WTC11 (cell line): ENCODE measurements at regions not wholly inside any gene's neighbourhood (a gene's known extent, or its start where the extent isn't known, plus 50 kb on each side); places are given as distances from the start of the nearest gene placed in this dataset.

Experiments
- ATAC-seq: fragments of 200-7000 bp; cut with Tn5 transposase; 2 replicates; pipeline ENCODE4 v1.10.0; 2021; ENCODE audit warnings: mild to moderate bottlenecking, moderate library complexity
- CTCF ChIA-PET: fragments of 300-600 bp; sonication (Branson Sonifier 250); formaldehyde crosslinking; loops from one replicate; lab custom pipeline; 2021; ENCODE audit warnings: antibody characterized with exemption; lab: Charles Lee
- POLR2A ChIA-PET: fragments of 350-600 bp; sonication (Branson Sonifier 250); formaldehyde crosslinking; loops from one replicate; lab custom pipeline; 2021; ENCODE audit warnings: antibody characterized with exemption; lab: Charles Lee
- DNase-seq: peaks from one replicate; pipeline ENCODE4 v3.0.0; 2021; ENCODE audit warnings: low spot score
- H3K27ac Mint-ChIP-seq: 2 replicates; pipeline ENCODE4 v1.8.0; 2021; ENCODE audit warnings: mixed read lengths
- H3K27me3 Mint-ChIP-seq: 2 replicates; pipeline ENCODE4 v1.8.0; 2021; ENCODE audit warnings: low read depth, mild to moderate bottlenecking, moderate library complexity, mixed read lengths
- H3K36me3 Mint-ChIP-seq: 2 replicates; pipeline ENCODE4 v1.8.0; 2021; ENCODE audit warnings: mixed read lengths
- H3K4me1 Mint-ChIP-seq: 2 replicates; pipeline ENCODE4 v1.8.0; 2022; ENCODE audit warnings: mixed read lengths
- H3K4me3 Mint-ChIP-seq: 2 replicates; pipeline ENCODE4 v1.8.0; 2021; ENCODE audit warnings: mild to moderate bottlenecking, moderate library complexity, mixed read lengths
- H3K9me3 Mint-ChIP-seq: 2 replicates; pipeline ENCODE4 v1.8.0; 2021; ENCODE audit warnings: mixed read lengths
- ATF1 ChIP-seq: sonication (generic); formaldehyde crosslinking; IDR thresholded peaks from 2 replicates; pipeline ENCODE4 v1.8.1; 2023; ENCODE audit warnings: mild to moderate bottlenecking, moderate library complexity, missing genetic modification reagents
- CBFB ChIP-seq: sonication (generic); formaldehyde crosslinking; IDR thresholded peaks from 2 replicates; pipeline ENCODE4 v1.8.1; 2022; ENCODE audit warnings: mild to moderate bottlenecking, low read depth, missing genetic modification reagents
- ELF4 ChIP-seq: sonication (generic); formaldehyde crosslinking; IDR thresholded peaks from 2 replicates; pipeline ENCODE4 v1.8.1; 2022; ENCODE audit warnings: low read depth, mild to moderate bottlenecking, moderate library complexity, missing genetic modification reagents
- EMX1 ChIP-seq: fragments of 250-450 bp; sonication (Bioruptor Pico); IDR thresholded peaks from 2 replicates; pipeline ENCODE4 v1.8.0; 2021; ENCODE audit warnings: mild to moderate bottlenecking
- FOXJ3 ChIP-seq: sonication (generic); formaldehyde crosslinking; IDR thresholded peaks from 2 replicates; pipeline ENCODE4 v1.9.0; 2021; ENCODE audit warnings: missing genetic modification reagents, mild to moderate bottlenecking, borderline replicate concordance
- GTF2I ChIP-seq: fragments of 250-450 bp; sonication (Bioruptor Pico); conservative IDR thresholded peaks from 2 replicates; pipeline ENCODE4 v1.4.0; 2021; ENCODE audit warnings: mild to moderate bottlenecking
- IRF1 ChIP-seq: sonication (generic); formaldehyde crosslinking; IDR thresholded peaks from 2 replicates; pipeline ENCODE4 v1.8.0; 2023; ENCODE audit warnings: missing genetic modification reagents
- MYBL2 ChIP-seq: sonication (generic); formaldehyde crosslinking; IDR thresholded peaks from 2 replicates; pipeline ENCODE4 v1.8.1; 2023; ENCODE audit warnings: mild to moderate bottlenecking, moderate library complexity, missing genetic modification reagents
- RORB ChIP-seq: fragments of 250-450 bp; sonication (Bioruptor Pico); IDR thresholded peaks from 2 replicates; pipeline ENCODE4 v1.9.0; 2021; ENCODE audit warnings: mild to moderate bottlenecking
- SP1 ChIP-seq: sonication (generic); formaldehyde crosslinking; conservative IDR thresholded peaks from 2 replicates; pipeline ENCODE4 v1.8.1; 2022; ENCODE audit warnings: missing genetic modification reagents
- TCF7 ChIP-seq: sonication (generic); formaldehyde crosslinking; IDR thresholded peaks from 2 replicates; pipeline ENCODE4 v1.8.0; 2022; ENCODE audit warnings: mild to moderate bottlenecking, low read depth, missing genetic modification reagents, moderate library complexity
- TEAD1 ChIP-seq: sonication (generic); formaldehyde crosslinking; IDR thresholded peaks from 2 replicates; pipeline ENCODE4 v1.8.0; 2022; ENCODE audit warnings: mild to moderate bottlenecking, missing genetic modification reagents
- TP53 ChIP-seq: sonication (generic); formaldehyde crosslinking; IDR thresholded peaks from 2 replicates; pipeline ENCODE4 v1.8.1; 2023; ENCODE audit warnings: mild to moderate bottlenecking, missing genetic modification reagents
- ZNF121 ChIP-seq: sonication (generic); formaldehyde crosslinking; IDR thresholded peaks from 2 replicates; pipeline ENCODE4 v1.8.0; 2023; ENCODE audit warnings: missing genetic modification reagents
- ZNF317 ChIP-seq: sonication (generic); formaldehyde crosslinking; IDR thresholded peaks from 2 replicates; pipeline ENCODE4 v1.8.1; 2023; ENCODE audit warnings: low read depth, mild to moderate bottlenecking, moderate library complexity, missing genetic modification reagents, borderline replicate concordance
- TF ChIP-seq, protein P1 (sequence below): sonication (generic); formaldehyde crosslinking; IDR thresholded peaks from 2 replicates; pipeline ENCODE4 v1.8.1; 2022; ENCODE audit warnings: low read depth, mild to moderate bottlenecking, moderate library complexity, missing genetic modification reagents, borderline replicate concordance
- TF ChIP-seq, protein P2 (sequence below): sonication (generic); formaldehyde crosslinking; IDR thresholded peaks from 2 replicates; pipeline ENCODE4 v1.8.1; 2023; ENCODE audit warnings: mild to moderate bottlenecking, missing genetic modification reagents
- TF ChIP-seq, protein P3 (sequence below): sonication (generic); formaldehyde crosslinking; IDR thresholded peaks from 2 replicates; pipeline ENCODE4 v1.8.0; 2022; ENCODE audit warnings: mild to moderate bottlenecking, missing genetic modification reagents
- TF ChIP-seq, protein P4 (sequence below): sonication (generic); formaldehyde crosslinking; IDR thresholded peaks from 2 replicates; pipeline ENCODE4 v1.8.1; 2023; ENCODE audit warnings: mild to moderate bottlenecking, missing genetic modification reagents, moderate library complexity

DNA sequence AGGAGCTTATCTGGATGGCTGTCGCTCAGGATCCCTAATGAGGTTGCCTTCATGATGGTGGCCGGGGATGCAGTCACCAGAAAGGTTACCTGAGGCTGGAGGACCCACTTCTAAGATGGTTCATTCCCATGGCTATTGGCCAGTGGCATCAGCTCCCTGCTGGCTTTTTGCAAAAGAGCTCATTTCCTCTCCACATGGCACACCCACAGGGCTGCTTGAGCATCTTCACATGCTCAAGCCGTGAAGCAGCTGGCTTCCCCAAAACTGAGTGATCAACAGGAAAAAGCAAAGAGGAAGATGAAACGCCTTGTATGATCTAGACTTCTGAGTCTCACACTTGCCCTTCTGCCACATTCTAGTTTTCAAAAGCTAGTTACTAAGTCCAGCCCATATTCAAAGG lies 124.6 kb upstream of the CXADR start (continued):
- TF ChIP-seq ELF4 (CRISPR knock-in tag) (no peak), IRF1 (no peak), TEAD1 (CRISPR knock-in tag) (no peak), TP53 (no peak), ATF1 (no peak)

GRCh38 chr21:17389311-17389710 lies 123.5 kb upstream of the CXADR start:
- H3K36me3 Mint-ChIP-seq, result 0 out of 2 replicates have a peak, but pooled peaks cover 2% of the 10 kb centered on the region
- peaks cover 3% of the 10 kb centered on the region for H3K9me3 Mint-ChIP-seq
- H3K4me3 Mint-ChIP-seq, result no peak overlapping the region
- H3K4me1 Mint-ChIP-seq, result peaks cover 18% of the 10 kb centered on the region
- TF ChIP-seq ZNF317 (CRISPR knock-in tag) (no peak), ZNF121 (no peak), GTF2I (no peak), CBFB (CRISPR knock-in tag) (no peak), TCF7 (no peak), RORB (CRISPR knock-in tag) (no peak), EMX1 (no peak), MYBL2 (no peak)
- TF ChIP-seq, protein P1, sequence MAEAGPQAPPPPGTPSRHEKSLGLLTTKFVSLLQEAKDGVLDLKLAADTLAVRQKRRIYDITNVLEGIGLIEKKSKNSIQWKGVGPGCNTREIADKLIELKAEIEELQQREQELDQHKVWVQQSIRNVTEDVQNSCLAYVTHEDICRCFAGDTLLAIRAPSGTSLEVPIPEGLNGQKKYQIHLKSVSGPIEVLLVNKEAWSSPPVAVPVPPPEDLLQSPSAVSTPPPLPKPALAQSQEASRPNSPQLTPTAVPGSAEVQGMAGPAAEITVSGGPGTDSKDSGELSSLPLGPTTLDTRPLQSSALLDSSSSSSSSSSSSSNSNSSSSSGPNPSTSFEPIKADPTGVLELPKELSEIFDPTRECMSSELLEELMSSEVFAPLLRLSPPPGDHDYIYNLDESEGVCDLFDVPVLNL (CRISPR knock-in tag), result no peak
- TF ChIP-seq, protein P2, sequence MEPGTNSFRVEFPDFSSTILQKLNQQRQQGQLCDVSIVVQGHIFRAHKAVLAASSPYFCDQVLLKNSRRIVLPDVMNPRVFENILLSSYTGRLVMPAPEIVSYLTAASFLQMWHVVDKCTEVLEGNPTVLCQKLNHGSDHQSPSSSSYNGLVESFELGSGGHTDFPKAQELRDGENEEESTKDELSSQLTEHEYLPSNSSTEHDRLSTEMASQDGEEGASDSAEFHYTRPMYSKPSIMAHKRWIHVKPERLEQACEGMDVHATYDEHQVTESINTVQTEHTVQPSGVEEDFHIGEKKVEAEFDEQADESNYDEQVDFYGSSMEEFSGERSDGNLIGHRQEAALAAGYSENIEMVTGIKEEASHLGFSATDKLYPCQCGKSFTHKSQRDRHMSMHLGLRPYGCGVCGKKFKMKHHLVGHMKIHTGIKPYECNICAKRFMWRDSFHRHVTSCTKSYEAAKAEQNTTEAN (CRISPR knock-in tag), result no peak
- TF ChIP-seq, protein P3, sequence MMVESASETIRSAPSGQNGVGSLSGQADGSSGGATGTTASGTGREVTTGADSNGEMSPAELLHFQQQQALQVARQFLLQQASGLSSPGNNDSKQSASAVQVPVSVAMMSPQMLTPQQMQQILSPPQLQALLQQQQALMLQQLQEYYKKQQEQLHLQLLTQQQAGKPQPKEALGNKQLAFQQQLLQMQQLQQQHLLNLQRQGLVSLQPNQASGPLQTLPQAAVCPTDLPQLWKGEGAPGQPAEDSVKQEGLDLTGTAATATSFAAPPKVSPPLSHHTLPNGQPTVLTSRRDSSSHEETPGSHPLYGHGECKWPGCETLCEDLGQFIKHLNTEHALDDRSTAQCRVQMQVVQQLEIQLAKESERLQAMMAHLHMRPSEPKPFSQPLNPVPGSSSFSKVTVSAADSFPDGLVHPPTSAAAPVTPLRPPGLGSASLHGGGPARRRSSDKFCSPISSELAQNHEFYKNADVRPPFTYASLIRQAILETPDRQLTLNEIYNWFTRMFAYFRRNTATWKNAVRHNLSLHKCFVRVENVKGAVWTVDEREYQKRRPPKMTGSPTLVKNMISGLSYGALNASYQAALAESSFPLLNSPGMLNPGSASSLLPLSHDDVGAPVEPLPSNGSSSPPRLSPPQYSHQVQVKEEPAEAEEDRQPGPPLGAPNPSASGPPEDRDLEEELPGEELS (CRISPR knock-in tag), result no peak
- TF ChIP-seq, all 79 proteins: peak for 0
- ChIA-PET CTCF (interaction anchor here (3.9 kb wide), 1 partner anchor 166 kb away, joined by 71 read pairs; no protein-coding TSS in a partner anchor), POLR2A (no interaction called here)
- Mint-ChIP-seq H3K27ac (no peak overlapping the region), H3K27me3 (no peaks in the 10 kb centered on the region)
- no peak for ATAC-seq
- no peak for DNase-seq

DNA sequence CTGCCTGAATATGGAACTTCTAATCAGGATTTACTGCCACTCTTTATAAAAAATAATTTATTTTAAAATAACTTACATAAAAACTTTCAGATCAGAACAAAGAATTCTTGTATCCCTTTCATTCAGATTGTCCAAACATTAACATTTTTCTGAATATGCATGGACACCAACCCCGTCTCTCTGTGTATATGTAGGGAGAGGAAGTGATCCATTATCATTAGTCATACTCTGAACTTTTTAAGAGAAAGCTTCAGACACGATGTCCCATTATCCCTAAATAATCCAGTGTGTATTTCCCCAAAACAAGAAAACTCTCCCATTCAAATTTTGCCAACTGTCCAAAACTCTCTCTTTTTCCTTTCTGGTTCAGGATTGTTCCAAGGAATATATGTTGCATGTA lies 122.3 kb upstream of the CXADR start:
- POLR2A ChIA-PET, result no interaction called here
- CTCF ChIA-PET, result interaction anchor here (1.6 kb wide), 1 partner anchor 164 kb away, joined by 6 read pairs; no protein-coding TSS in a partner anchor
- H3K27me3 Mint-ChIP-seq, result no peaks in the 10 kb centered on the region
- H3K9me3 Mint-ChIP-seq, result no peaks in the 10 kb centered on the region
- no peaks in the 10 kb centered on the region for H3K36me3 Mint-ChIP-seq
- ATAC-seq (no peak), DNase-seq (no peak)
- no peak overlapping the region for H3K27ac Mint-ChIP-seq
- H3K4me3 Mint-ChIP-seq, result no peak overlapping the region
- no peak for TF ChIP-seq SP1 (CRISPR knock-in tag)
- no peak for TF ChIP-seq ATF1
- no peak for TF ChIP-seq RORB (CRISPR knock-in tag)
- no peak for TF ChIP-seq FOXJ3 (CRISPR knock-in tag)
- H3K4me1 Mint-ChIP-seq, result peaks cover 18% of the 10 kb centered on the region

DNA sequence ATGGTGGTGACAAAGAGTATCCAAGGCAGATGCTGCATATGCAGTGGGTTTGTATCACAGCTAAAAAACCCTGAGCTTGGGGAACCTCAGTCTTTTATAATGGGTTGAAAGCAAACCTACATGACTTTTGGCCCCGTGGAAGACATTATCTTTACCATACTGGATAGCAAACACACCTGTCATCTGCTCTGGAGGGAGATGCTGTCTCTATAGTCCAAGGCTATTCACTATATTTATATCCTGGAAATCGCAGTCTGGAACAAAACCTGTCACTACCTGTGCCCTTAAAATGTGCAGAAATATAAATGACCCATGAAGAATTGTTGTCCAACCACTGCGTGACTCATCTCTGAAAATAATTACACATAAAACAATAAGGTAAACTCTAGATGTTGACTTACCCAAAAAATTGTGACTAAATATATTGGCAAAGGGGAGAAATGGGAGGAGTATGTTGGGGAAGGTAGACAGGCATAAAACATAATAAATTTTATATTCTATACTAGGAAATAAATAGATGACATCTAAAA lies 121.0 kb upstream of the CXADR start:
- Mint-ChIP-seq H3K27ac (no peak overlapping the region), H3K4me3 (no peak overlapping the region), H3K4me1 (peaks cover 7% of the 10 kb centered on the region), H3K9me3 (no peaks in the 10 kb centered on the region)
- no peak for DNase-seq
- no peak for ATAC-seq
- CTCF ChIA-PET, result no interaction called here
- TF ChIP-seq, protein P4, sequence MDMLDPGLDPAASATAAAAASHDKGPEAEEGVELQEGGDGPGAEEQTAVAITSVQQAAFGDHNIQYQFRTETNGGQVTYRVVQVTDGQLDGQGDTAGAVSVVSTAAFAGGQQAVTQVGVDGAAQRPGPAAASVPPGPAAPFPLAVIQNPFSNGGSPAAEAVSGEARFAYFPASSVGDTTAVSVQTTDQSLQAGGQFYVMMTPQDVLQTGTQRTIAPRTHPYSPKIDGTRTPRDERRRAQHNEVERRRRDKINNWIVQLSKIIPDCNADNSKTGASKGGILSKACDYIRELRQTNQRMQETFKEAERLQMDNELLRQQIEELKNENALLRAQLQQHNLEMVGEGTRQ (CRISPR knock-in tag), result no peak
- TF ChIP-seq, all 79 proteins: peak for 0
- H3K27me3 Mint-ChIP-seq, result no peaks in the 10 kb centered on the region
- H3K36me3 Mint-ChIP-seq, result no peaks in the 10 kb centered on the region
- POLR2A ChIA-PET, result no interaction called here
